ENCODE measurements at regions not wholly inside any gene's neighbourhood (a gene's known extent, or its start where the extent isn't known, plus 50 kb on each side); places are given as distances from the start of the nearest gene placed in this dataset.

- TF ChIP-seq ZNF530 (CRISPR knock-in tag; IDR thresholded peaks at IDR 0.05; ENCODE audit: low read depth) (no peak), MIER2 (CRISPR knock-in tag; IDR thresholded peaks at IDR 0.05) (no peak), ARHGAP35 (CRISPR knock-in tag; IDR thresholded peaks at IDR 0.05; ENCODE audit: borderline replicate concordance) (no peak), HOXD1 (CRISPR knock-in tag; IDR thresholded peaks at IDR 0.05) (no peak), CENPBD1 (CRISPR knock-in tag; IDR thresholded peaks at IDR 0.05; ENCODE audit: borderline replicate concordance, low read depth) (no peak), IKZF4 (CRISPR knock-in tag; IDR thresholded peaks at IDR 0.05; ENCODE audit: borderline replicate concordance, low read depth, not compliant biosample characterization) (no peak), ZNF24 (IDR thresholded peaks at IDR 0.05) (no peak), ZNF30 (CRISPR knock-in tag; IDR thresholded peaks at IDR 0.05) (no peak), ZIK1 (CRISPR knock-in tag; IDR thresholded peaks at IDR 0.05; ENCODE audit: borderline replicate concordance, low read depth) (no peak), EED (CRISPR knock-in tag; IDR thresholded peaks at IDR 0.05) (no peak), CHD4 (IDR thresholded peaks at IDR 0.05; ENCODE audit: borderline replicate concordance, low read length) (no peak), KDM1A (CRISPR knock-in tag; IDR thresholded peaks at IDR 0.05) (no peak), POLR2G (IDR thresholded peaks at IDR 0.05; ENCODE audit: low read depth, low read length) (no peak), WIZ (CRISPR knock-in tag; IDR thresholded peaks at IDR 0.05) (no peak), RFXAP (CRISPR knock-in tag; IDR thresholded peaks at IDR 0.05; ENCODE audit: borderline replicate concordance) (no peak), ZMYM3 (CRISPR knock-in tag; IDR thresholded peaks at IDR 0.05) (no peak), TOPORS (CRISPR knock-in tag; IDR thresholded peaks at IDR 0.05) (no peak), HES4 (CRISPR knock-in tag; IDR thresholded peaks at IDR 0.05; ENCODE audit: borderline replicate concordance) (no peak), ATF6 (CRISPR knock-in tag; conservative IDR thresholded peaks at IDR 0.05) (no peak)
- DNase-seq (ENCODE audit: low spot score) (no peak), FAIRE-seq (no peak), ATAC-seq (no peak)
- no peaks in the 10 kb centered on the region for H3K79me2 ChIP-seq (ENCODE audit: insufficient read depth, low read length)
- no peaks in the 10 kb centered on the region for H3K36me3 ChIP-seq (replicated peaks in 1 of 2; ENCODE audit: control insufficient read depth in 1 of 2, insufficient read depth in 2 of 2, low read length in 2 of 2)
- no peaks in the 10 kb centered on the region for H4K20me1 ChIP-seq (ENCODE audit: insufficient read depth, low read length)
- in situ Hi-C loops (cut with HindIII; ENCODE audit: extremely low pct_ligation_motif_present, low pct_unique_long_range_greater_than_20kb) (no loop called here), intact Hi-C loops (cut with micrococcal nuclease; ENCODE audit: unreplicated experiment) (no loop called here)
- H2AFZ ChIP-seq (ENCODE audit: low read length), result no peak overlapping the region
- H3K27me3 ChIP-seq (ENCODE audit: control insufficient read depth in 1 of 2, insufficient read depth in 2 of 2, low read length in 2 of 2), result no peaks in the 10 kb centered on the region
- no peak overlapping the region for H3K9ac ChIP-seq (ENCODE audit: insufficient read depth, low read depth, low read length)
- no peaks in the 10 kb centered on the region for H3K4me1 ChIP-seq (ENCODE audit: insufficient read depth, low read length)
- H3K4me2 ChIP-seq (ENCODE audit: low read depth, low read length), result no peak overlapping the region
- no peaks in the 10 kb centered on the region for H3K9me3 ChIP-seq (ENCODE audit: low read length)
- CTCF ChIA-PET (ENCODE audit: low intra/inter-chr PET ratio, low total read pairs), result no interaction called here
- no peak overlapping the region for H3K27ac ChIP-seq (ENCODE audit: extremely low read length, insufficient read depth, low read length)
- POLR2A ChIA-PET, result no interaction called here
- BruUV-seq (replicated peaks), result no TSS peak
- WGBS (ENCODE audit: low lambda C conversion rate), result 4% methylated on average over 4 of the region's 4 CpGs
- H3K4me3 ChIP-seq (replicated peaks in 1 of 3; ENCODE audit: insufficient read depth in 1 of 3, low read depth in 2 of 3, low read length in 3 of 3), result no peak overlapping the region
Observed at GRCh38 chr3:140777631-140778233, 99.9 kb downstream of the TRIM42 start.
